Neuronal stem cell (in vitro differentiated cells): ENCODE measurements at regions not wholly inside any gene's neighbourhood (a gene's known extent, or its start where the extent isn't known, plus 50 kb on each side); places are given as distances from the start of the nearest gene placed in this dataset.

Experiments
- DNase-seq: peaks from one replicate; pipeline ENCODE4 v3.0.0-alpha.2; 2013; ENCODE audit warnings: low spot score
- H2AFZ ChIP-seq: one replicate; pipeline ENCODE4 v1.6.1; 2013; ENCODE audit warnings: mild to moderate bottlenecking, low read length, inconsistent platforms
- H2AK5ac ChIP-seq: 2 replicates; pipeline ENCODE4 v1.6.1; 2013; ENCODE audit warnings: low read depth, mild to moderate bottlenecking, inconsistent platforms, low read length, moderate library complexity, mixed read lengths
- H2BK120ac ChIP-seq: 2 replicates; pipeline ENCODE4 v1.6.1; 2013; ENCODE audit warnings: low read depth, mild to moderate bottlenecking, inconsistent platforms, low read length, moderate library complexity, mixed read lengths
- H2BK12ac ChIP-seq: one replicate; pipeline ENCODE4 v1.6.1; 2013; ENCODE audit warnings: low read length, inconsistent platforms
- H2BK15ac ChIP-seq: 2 replicates; pipeline ENCODE4 v1.6.1; 2013; ENCODE audit warnings: mild to moderate bottlenecking, low read length, inconsistent platforms, mixed read lengths
- H2BK5ac ChIP-seq: one replicate; pipeline ENCODE4 v1.6.1; 2013; ENCODE audit warnings: inconsistent platforms, mild to moderate bottlenecking, low read length, moderate library complexity
- H3K14ac ChIP-seq: one replicate; pipeline ENCODE4 v1.6.1; 2013; ENCODE audit warnings: low read length, inconsistent platforms
- H3K18ac ChIP-seq: 2 replicates; pipeline ENCODE4 v1.6.1; 2013; ENCODE audit warnings: low read length, inconsistent platforms
- H3K23ac ChIP-seq: 2 replicates; pipeline ENCODE4 v1.6.1; 2013; ENCODE audit warnings: low read depth, mild to moderate bottlenecking, mixed read lengths, low read length, inconsistent platforms; ENCODE audit not compliant: poor library complexity
- H3K27ac ChIP-seq: replicated peaks from 3 replicates; pipeline ENCODE4 v1.5.1; 2013; ENCODE audit warnings: low read length, inconsistent platforms
- H3K27me3 ChIP-seq, 3 experiments: 2 replicates each; pipeline ENCODE4 v1.6.1; 2013; ENCODE audit warnings: low read length in 3 of 3, mild to moderate bottlenecking in 2 of 3, inconsistent platforms in 1 of 3, low read depth in 1 of 3, mixed read lengths in 1 of 3, moderate library complexity in 1 of 3; ENCODE audit not compliant: control insufficient read depth in 3 of 3, insufficient read depth in 3 of 3
- H3K36me3 ChIP-seq, 2 donors: replicated peaks in 1 of 2; 2 replicates each; pipeline ENCODE4 v1.6.1; 2013; ENCODE audit warnings: low read length in 2 of 2; ENCODE audit not compliant: control insufficient read depth in 2 of 2, insufficient read depth in 2 of 2
- H3K4ac ChIP-seq: 2 replicates; pipeline ENCODE4 v1.6.1; 2013; ENCODE audit warnings: inconsistent platforms, mild to moderate bottlenecking, low read length, moderate library complexity
- H3K4me1 ChIP-seq, 2 donors: 1 replicate in 1 of 2; 2 replicates in 1 of 2; pipeline ENCODE4 v1.6.1; 2013; ENCODE audit warnings: low read length in 2 of 2, low read depth in 1 of 2; ENCODE audit not compliant: control insufficient read depth in 2 of 2, insufficient read depth in 1 of 2
- H3K4me2 ChIP-seq: one replicate; pipeline ENCODE4 v1.6.1; 2013; ENCODE audit warnings: mild to moderate bottlenecking, low read length, inconsistent platforms; ENCODE audit not compliant: insufficient read depth, poor library complexity, severe bottlenecking
- H3K4me3 ChIP-seq, 2 donors: 2 replicates each; pipeline ENCODE4 v1.5.1; 2013; ENCODE audit warnings: low read length in 2 of 2, mild to moderate bottlenecking in 2 of 2, inconsistent platforms in 1 of 2, moderate library complexity in 1 of 2
- H3K79me1 ChIP-seq: one replicate; pipeline ENCODE4 v1.6.1; 2013; ENCODE audit warnings: low read depth, mild to moderate bottlenecking, inconsistent platforms, low read length, moderate library complexity
- H3K9ac ChIP-seq: one replicate; pipeline ENCODE4 v1.6.1; 2013; ENCODE audit warnings: mild to moderate bottlenecking, low read depth, low read length, inconsistent platforms; ENCODE audit not compliant: poor library complexity
- H3K9me3 ChIP-seq, 2 donors: replicated peaks in 1 of 2; 2 replicates each; pipeline versions ENCODE3 to v1.6.1; 2013; ENCODE audit warnings: low read length in 2 of 2, mild to moderate bottlenecking in 2 of 2, inconsistent platforms in 1 of 2, low read depth in 1 of 2, mixed read lengths in 1 of 2, moderate library complexity in 1 of 2; ENCODE audit not compliant: control insufficient read depth in 2 of 2, insufficient read depth in 1 of 2
- H4K8ac ChIP-seq: one replicate; pipeline ENCODE4 v1.6.1; 2013; ENCODE audit warnings: low read depth, mild to moderate bottlenecking, inconsistent platforms, low read length, moderate library complexity
- H4K91ac ChIP-seq: one replicate; pipeline ENCODE4 v1.6.1; 2013; ENCODE audit warnings: low read length, low read depth, mild to moderate bottlenecking, inconsistent platforms; ENCODE audit not compliant: poor library complexity
- WGBS, 2 donors: extraction: QIAGEN DNeasy Blood & Tissue Kit; methylation state at CpG; one replicate each; pipeline ENCODE4 v1.1.7; 2013; ENCODE audit warnings: missing lambda C conversion rate in 2 of 2, mixed read lengths in 1 of 2; ENCODE audit not compliant: insufficient read length in 2 of 2, insufficient replicate concordance in 1 of 2; ENCODE audit errors: extremely low coverage in 2 of 2; 5-methylcytosine and 5-hydroxymethylcytosine counted together

- Histone ChIP-seq H3K18ac (no peak overlapping the region), H4K91ac (no peak overlapping the region), H3K9me3 (peaks cover 0 to 2% of the 10 kb centered on the region in 2 donors), H3K4ac (no peak overlapping the region), H3K36me3 (no peaks in the 10 kb centered on the region), H3K9ac (no peak overlapping the region), H2AK5ac (no peak overlapping the region), H2BK120ac (no peak overlapping the region), H2BK5ac (no peak overlapping the region), H3K14ac (no peak overlapping the region), H3K4me1 (no peaks in the 10 kb centered on the region), H4K8ac (no peak overlapping the region), H3K27me3 (no peaks in the 10 kb centered on the region), H3K4me3 (no peak overlapping the region), H3K27ac (no peak overlapping the region), H2BK15ac (no peak overlapping the region), H3K4me2 (no peak overlapping the region), H2AFZ (no peak overlapping the region), H2BK12ac (no peak overlapping the region), H3K23ac (no peak overlapping the region), H3K79me1 (no peaks in the 10 kb centered on the region)
- WGBS, 2 donors, result no CpG with 5 or more reads among the region's 2 CpGs
- DNase-seq, result no peak
Observed at GRCh38 chr2:83376731-83377130, 1082.3 kb downstream of the SUCLG1 start.

DNA sequence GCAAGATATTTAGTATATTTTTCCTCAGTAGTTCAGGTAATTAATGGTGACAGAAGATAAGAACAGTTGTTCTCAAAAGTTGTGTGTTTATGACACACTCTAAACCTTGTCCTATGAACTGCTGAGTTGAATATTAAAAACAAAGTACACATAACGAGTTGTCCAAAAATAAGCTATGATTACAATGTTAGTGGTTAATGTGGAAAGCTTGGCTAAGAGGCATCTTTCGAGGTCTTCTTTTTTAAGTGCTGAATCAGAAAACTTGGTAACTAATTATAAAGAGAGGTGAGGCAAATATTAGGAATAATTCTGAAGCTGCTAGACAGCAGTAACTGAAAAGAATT is 1088.7 kb downstream of the SUCLG1 start:
- Histone ChIP-seq H2BK120ac (no peak overlapping the region), H2BK12ac (no peak overlapping the region), H3K18ac (no peak overlapping the region), H2AK5ac (no peak overlapping the region), H3K9ac (no peak overlapping the region), H2BK15ac (no peak overlapping the region), H3K4ac (no peak overlapping the region), H2AFZ (no peak overlapping the region), H4K8ac (no peak overlapping the region), H3K36me3 (no peaks in the 10 kb centered on the region), H3K79me1 (no peaks in the 10 kb centered on the region), H3K14ac (no peak overlapping the region), H2BK5ac (no peak overlapping the region), H3K4me3 (no peak overlapping the region), H3K27me3 (no peaks in the 10 kb centered on the region), H3K4me1 (no peaks in the 10 kb centered on the region), H3K4me2 (no peak overlapping the region), H3K27ac (no peak overlapping the region), H3K23ac (no peak overlapping the region), H3K9me3 (no peaks in the 10 kb centered on the region), H4K91ac (no peak overlapping the region)
- DNase-seq, result no peak
- no CpG with 5 or more reads among the region's 2 CpGs for WGBS, 2 donors

DNA sequence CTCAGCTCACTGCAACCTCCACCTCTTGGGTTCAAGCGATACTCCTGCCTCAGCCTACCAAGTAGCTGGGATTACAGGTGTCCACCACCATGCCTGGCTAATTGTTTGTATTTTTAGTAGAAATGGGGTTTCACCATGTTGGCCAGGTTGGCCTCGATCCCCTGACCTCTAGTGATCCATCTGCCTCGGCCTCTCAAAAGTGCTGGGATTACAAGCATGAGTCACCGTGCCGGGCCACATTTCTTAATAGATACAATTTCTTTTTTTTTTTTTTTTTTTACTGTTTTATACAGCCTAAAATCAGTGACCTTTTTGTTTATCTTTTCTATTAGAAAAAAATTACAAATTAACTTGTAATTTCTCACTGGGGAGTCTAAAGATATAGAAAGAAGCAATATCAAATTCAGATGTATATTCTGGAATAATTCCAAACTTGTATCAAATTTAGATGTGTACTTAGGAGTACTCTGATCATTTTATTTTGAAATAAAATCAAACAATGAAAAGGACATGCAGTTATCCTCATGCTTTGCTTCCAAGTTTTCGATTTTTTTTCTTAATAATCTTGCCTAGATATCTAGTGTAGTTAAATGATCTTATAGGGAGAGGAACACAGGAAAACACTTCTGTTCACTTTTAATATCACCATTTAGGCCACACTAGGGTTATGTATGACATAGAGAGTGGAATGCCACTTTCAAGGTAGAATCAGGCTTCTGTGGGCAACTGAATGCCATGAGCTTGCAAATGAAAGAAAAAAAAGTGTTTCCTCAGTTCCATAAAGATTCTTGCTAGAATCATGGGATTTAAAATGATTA is 1089.3 kb downstream of the SUCLG1 start:
- Histone ChIP-seq H4K91ac (no peak overlapping the region), H3K4me3 (no peak overlapping the region), H3K18ac (no peak overlapping the region), H3K4ac (no peak overlapping the region), H3K23ac (no peak overlapping the region), H3K9ac (no peak overlapping the region), H3K14ac (no peak overlapping the region), H4K8ac (no peak overlapping the region), H2AFZ (no peak overlapping the region), H3K4me1 (no peaks in the 10 kb centered on the region), H3K4me2 (no peak overlapping the region), H2BK15ac (no peak overlapping the region), H3K27ac (no peak overlapping the region), H3K27me3 (no peaks in the 10 kb centered on the region), H2BK12ac (no peak overlapping the region), H2BK120ac (no peak overlapping the region), H2BK5ac (no peak overlapping the region), H3K9me3 (no peaks in the 10 kb centered on the region), H3K36me3 (no peaks in the 10 kb centered on the region), H3K79me1 (no peaks in the 10 kb centered on the region), H2AK5ac (no peak overlapping the region)
- DNase-seq, result no peak
- no CpG with 5 or more reads among the region's 6 CpGs for whole genome bisulfite sequencing, 2 donors

- Histone ChIP-seq H4K91ac (no peak overlapping the region), H3K23ac (no peak overlapping the region), H3K36me3 (no peaks in the 10 kb centered on the region), H3K27me3 (no peaks in the 10 kb centered on the region), H2BK120ac (no peak overlapping the region), H3K4me1 (no peaks in the 10 kb centered on the region), H3K27ac (no peak overlapping the region), H3K4ac (no peak overlapping the region), H3K4me2 (no peak overlapping the region), H2AFZ (no peak overlapping the region), H3K9ac (no peak overlapping the region), H2BK15ac (no peak overlapping the region), H3K9me3 (no peaks in the 10 kb centered on the region), H4K8ac (no peak overlapping the region), H3K18ac (no peak overlapping the region), H2BK12ac (no peak overlapping the region), H3K4me3 (no peak overlapping the region), H2BK5ac (no peak overlapping the region), H3K79me1 (no peaks in the 10 kb centered on the region), H2AK5ac (no peak overlapping the region), H3K14ac (no peak overlapping the region)
- DNase-seq, result no peak
- WGBS, 2 donors, result no CpG with 5 or more reads among the region's 3 CpGs
Observed at GRCh38 chr2:83368916-83369315, 1090.2 kb downstream of the SUCLG1 start.
